Muscle layer of duodenum (tissue), 2 donors: ENCODE measurements at regions not wholly inside any gene's neighbourhood (a gene's known extent, or its start where the extent isn't known, plus 50 kb on each side); places are given as distances from the start of the nearest gene placed in this dataset.

Source experiments
- H3K27ac ChIP-seq: one replicate; pipeline ENCODE4 v1.7.0; 2013; ENCODE audit warnings: mild to moderate bottlenecking, low read length
- H3K27me3 ChIP-seq: one replicate; pipeline ENCODE4 v1.7.0; 2013; ENCODE audit warnings: low read depth, mild to moderate bottlenecking, control low read depth, low read length
- H3K36me3 ChIP-seq, 2 donors: one replicate each; pipeline ENCODE4 v1.7.0; 2013; ENCODE audit warnings: low read length in 2 of 2, control low read depth in 1 of 2, mild to moderate bottlenecking in 1 of 2; ENCODE audit not compliant: insufficient read depth in 2 of 2, control insufficient read depth in 1 of 2
- H3K4me1 ChIP-seq, 2 donors: one replicate each; pipeline ENCODE4 v1.7.0; 2013; ENCODE audit warnings: low read length in 2 of 2, mild to moderate bottlenecking in 2 of 2, control low read depth in 1 of 2, moderate library complexity in 1 of 2; ENCODE audit not compliant: insufficient read depth in 2 of 2, control insufficient read depth in 1 of 2
- H3K4me3 ChIP-seq, 2 donors: one replicate each; pipeline ENCODE4 v1.7.0; 2013; ENCODE audit warnings: low read length in 2 of 2, low read depth in 1 of 2, mild to moderate bottlenecking in 1 of 2
- H3K9me3 ChIP-seq, 2 donors: one replicate each; pipeline ENCODE4 v1.7.0; 2013; ENCODE audit warnings: low read length in 2 of 2, control low read depth in 1 of 2, mild to moderate bottlenecking in 1 of 2; ENCODE audit not compliant: control insufficient read depth in 1 of 2
- donor health status: healthy.

- Histone ChIP-seq H3K4me1 (no peaks in the 10 kb centered on the region), H3K36me3 (no peaks in the 10 kb centered on the region), H3K27ac (no peak overlapping the region), H3K4me3 (no peak overlapping the region), H3K27me3 (no peaks in the 10 kb centered on the region), H3K9me3 (no peaks in the 10 kb centered on the region)
Observed at GRCh38 chr9:107064378-107064777, 201.4 kb downstream of the ZNF462 start.

GRCh38 chr9:107065549-107065948, 202.6 kb downstream of the ZNF462 start:
- no peaks in the 10 kb centered on the region for H3K27me3 ChIP-seq
- H3K4me3 ChIP-seq: no peak overlapping the region
- no peaks in the 10 kb centered on the region for H3K36me3 ChIP-seq
- no peaks in the 10 kb centered on the region for H3K4me1 ChIP-seq
- H3K27ac ChIP-seq: no peak overlapping the region
- H3K9me3 ChIP-seq: no peaks in the 10 kb centered on the region

DNA sequence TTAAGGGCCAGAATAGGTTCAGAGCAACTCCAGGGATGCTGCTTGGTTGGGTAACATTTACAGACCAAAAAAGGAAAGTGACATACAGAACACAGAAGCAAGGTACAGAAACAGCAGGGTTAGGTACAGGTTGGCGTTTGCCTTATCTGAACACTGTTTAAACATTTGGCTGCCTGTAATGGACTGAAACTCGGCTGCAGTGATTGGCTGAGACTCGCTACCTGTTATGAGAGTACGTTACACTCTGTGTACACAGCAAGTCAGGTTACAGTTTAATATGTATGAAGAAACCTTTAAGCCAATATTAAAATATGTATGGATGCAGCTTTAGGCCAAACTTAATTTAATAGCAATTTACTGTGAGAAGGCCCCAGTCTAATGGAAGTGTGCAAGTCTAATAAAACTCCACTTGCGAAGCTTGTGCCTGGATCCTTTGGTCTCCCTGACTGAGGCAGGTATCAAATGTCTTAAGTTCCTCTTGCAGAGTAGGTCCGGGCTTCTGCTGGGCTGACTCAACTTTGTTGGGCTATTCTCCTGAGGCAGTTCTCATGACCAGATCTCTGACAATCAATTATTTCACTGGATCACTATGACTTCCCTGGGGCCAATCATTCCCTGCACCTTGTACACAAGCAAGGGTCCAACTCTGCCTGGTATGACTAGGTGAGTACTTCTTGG, 204.9 kb downstream of the ZNF462 start:
- no peak overlapping the region for H3K27ac ChIP-seq
- H3K27me3 ChIP-seq: no peaks in the 10 kb centered on the region
- H3K9me3 ChIP-seq: no peaks in the 10 kb centered on the region
- no peak overlapping the region for H3K4me3 ChIP-seq
- H3K36me3 ChIP-seq: no peaks in the 10 kb centered on the region
- no peaks in the 10 kb centered on the region for H3K4me1 ChIP-seq

DNA sequence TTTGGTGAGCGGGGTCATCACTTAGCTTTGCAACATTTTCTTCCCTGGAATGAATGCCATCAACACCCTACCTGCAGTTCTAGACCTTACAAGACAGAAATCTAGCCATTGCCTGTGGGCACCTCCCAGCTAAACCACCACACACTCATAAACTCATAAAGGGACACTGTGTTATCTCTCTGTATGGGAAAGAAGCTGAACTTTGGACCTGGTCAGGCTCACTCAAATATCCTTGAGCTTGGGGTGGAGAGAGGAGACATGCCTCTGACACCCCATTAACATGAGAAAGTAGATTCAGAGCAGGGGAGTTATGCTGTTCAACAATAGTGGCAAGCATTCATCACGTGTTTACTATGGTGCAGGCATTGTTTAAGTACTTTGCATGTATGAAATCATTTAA, 205.6 kb downstream of the ZNF462 start:
- H3K4me1 ChIP-seq: no peaks in the 10 kb centered on the region
- H3K27me3 ChIP-seq: no peaks in the 10 kb centered on the region
- no peak overlapping the region for H3K27ac ChIP-seq
- no peaks in the 10 kb centered on the region for H3K9me3 ChIP-seq
- H3K4me3 ChIP-seq: no peak overlapping the region
- H3K36me3 ChIP-seq: no peaks in the 10 kb centered on the region

- Histone ChIP-seq H3K4me1 (no peaks in the 10 kb centered on the region), H3K27me3 (no peaks in the 10 kb centered on the region), H3K9me3 (no peaks in the 10 kb centered on the region), H3K4me3 (no peak overlapping the region), H3K36me3 (no peaks in the 10 kb centered on the region), H3K27ac (no peak overlapping the region)
Observed at GRCh38 chr9:107070586-107070985, 207.6 kb downstream of the ZNF462 start.

DNA sequence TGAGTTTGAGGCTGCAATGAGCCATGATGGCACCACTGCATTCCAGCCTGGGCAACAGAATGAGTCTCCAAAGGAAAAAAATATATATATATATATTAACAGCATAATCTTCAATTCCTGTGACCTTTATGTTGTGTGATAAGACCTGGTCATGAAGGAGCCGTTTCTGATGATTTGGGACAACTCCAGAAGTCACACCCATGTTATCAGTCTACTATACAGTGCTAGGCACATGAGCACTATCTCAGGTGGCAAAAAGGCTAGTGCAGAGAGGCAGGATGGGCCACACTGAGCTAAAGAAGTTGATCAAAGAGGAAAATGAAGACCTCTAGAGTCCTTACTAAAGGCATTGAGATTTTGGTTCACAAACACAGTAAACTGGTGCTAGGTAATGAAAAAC, 205.0 kb upstream of the RAD23B start:
- Histone ChIP-seq H3K4me3 (no peak overlapping the region), H3K9me3 (no peaks in the 10 kb centered on the region), H3K27me3 (no peaks in the 10 kb centered on the region), H3K4me1 (no peaks in the 10 kb centered on the region), H3K36me3 (no peaks in the 10 kb centered on the region), H3K27ac (no peak overlapping the region)

GRCh38 chr9:107079589-107079988, 203.5 kb upstream of the RAD23B start:
- no peak overlapping the region for H3K27ac ChIP-seq
- no peak overlapping the region for H3K4me3 ChIP-seq
- no peaks in the 10 kb centered on the region for H3K36me3 ChIP-seq
- no peaks in the 10 kb centered on the region for H3K27me3 ChIP-seq
- no peaks in the 10 kb centered on the region for H3K4me1 ChIP-seq
- H3K9me3 ChIP-seq: no peaks in the 10 kb centered on the region

DNA sequence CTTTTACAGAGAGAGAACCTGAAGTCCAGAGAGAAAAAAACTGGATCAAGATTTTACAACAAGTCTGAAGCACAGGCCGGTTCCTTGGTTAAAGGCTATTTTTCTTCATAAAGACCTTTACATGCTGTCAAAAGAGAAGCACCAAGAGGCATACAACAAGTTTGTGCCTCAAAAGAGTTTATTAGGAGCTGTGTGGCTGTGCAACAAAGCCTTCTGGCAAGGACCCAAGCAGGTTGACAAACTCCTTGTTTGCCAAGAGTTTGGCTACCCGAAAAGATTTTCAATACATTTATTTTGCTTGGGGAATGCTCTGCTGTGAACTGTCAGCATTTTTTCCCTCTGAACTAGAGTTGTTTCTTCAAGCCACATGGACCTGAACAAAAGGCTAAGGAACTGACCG, 202.9 kb upstream of the RAD23B start:
- Histone ChIP-seq H3K4me1 (no peaks in the 10 kb centered on the region), H3K4me3 (no peak overlapping the region), H3K27me3 (no peaks in the 10 kb centered on the region), H3K27ac (no peak overlapping the region), H3K36me3 (no peaks in the 10 kb centered on the region), H3K9me3 (no peaks in the 10 kb centered on the region)

DNA sequence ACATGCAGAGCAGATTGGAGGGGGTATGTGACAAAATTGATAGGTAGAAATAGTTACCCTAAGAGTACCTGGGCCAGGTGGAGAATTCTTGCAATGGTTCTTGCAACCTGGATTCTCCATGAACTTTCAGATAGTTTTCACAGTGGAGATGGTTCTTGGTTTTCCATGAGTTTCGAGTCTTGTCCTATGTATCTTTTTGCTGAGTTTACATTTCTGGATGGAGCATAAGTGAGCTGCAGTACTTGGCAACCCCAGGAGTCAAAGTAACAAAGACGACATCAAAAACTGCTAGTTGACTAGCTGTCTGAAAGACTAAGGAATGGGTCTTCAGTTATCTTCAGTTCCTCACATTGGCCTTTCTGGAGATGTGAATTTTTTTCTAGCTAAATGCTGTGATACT, 196.6 kb upstream of the RAD23B start:
- Histone ChIP-seq H3K4me1 (no peaks in the 10 kb centered on the region), H3K9me3 (no peaks in the 10 kb centered on the region), H3K27me3 (no peaks in the 10 kb centered on the region), H3K4me3 (no peak overlapping the region), H3K27ac (no peak overlapping the region), H3K36me3 (no peaks in the 10 kb centered on the region)

DNA sequence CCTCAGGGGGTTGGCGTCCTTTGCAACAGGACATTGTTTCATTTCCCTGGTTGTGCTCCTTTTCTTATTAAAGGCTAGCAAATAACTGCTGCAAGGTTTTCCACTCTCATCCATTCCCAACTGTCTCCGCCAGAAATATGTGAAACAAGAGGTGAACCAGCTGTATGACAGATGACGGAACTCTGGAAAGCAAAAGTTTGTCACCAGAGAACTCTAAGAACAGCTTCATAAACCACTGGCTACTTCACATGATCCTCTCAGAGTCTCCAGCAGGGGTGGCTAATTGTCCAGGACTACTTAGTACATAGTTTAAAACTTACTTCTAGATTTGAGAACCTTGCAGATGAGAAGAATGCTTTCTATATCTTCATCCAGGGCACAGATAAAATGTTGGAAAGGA, 195.9 kb upstream of the RAD23B start:
- Histone ChIP-seq H3K36me3 (no peaks in the 10 kb centered on the region), H3K4me3 (no peak overlapping the region), H3K27me3 (no peaks in the 10 kb centered on the region), H3K27ac (no peak overlapping the region), H3K9me3 (no peaks in the 10 kb centered on the region), H3K4me1 (no peaks in the 10 kb centered on the region)

DNA sequence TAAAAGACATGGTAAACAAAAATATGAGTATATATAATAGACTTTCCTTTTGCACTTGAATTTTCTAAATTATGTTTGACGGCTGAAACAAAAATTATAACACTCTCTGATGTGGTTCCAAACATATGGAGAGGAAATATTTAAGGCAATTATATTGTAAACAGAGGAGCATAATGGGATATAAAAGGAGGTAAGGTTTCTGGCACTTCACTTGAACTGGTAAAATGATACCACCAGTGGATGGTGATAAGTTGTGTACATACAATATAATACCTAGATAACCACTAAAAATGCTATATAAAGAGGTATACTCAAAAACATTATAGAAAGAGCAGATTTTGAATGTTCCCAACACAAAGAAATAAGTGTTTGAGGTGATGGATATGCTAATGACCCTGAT, 192.9 kb upstream of the RAD23B start:
- Histone ChIP-seq H3K9me3 (no peaks in the 10 kb centered on the region), H3K4me1 (no peaks in the 10 kb centered on the region), H3K36me3 (no peaks in the 10 kb centered on the region), H3K27ac (no peak overlapping the region), H3K27me3 (no peaks in the 10 kb centered on the region), H3K4me3 (no peak overlapping the region)

DNA sequence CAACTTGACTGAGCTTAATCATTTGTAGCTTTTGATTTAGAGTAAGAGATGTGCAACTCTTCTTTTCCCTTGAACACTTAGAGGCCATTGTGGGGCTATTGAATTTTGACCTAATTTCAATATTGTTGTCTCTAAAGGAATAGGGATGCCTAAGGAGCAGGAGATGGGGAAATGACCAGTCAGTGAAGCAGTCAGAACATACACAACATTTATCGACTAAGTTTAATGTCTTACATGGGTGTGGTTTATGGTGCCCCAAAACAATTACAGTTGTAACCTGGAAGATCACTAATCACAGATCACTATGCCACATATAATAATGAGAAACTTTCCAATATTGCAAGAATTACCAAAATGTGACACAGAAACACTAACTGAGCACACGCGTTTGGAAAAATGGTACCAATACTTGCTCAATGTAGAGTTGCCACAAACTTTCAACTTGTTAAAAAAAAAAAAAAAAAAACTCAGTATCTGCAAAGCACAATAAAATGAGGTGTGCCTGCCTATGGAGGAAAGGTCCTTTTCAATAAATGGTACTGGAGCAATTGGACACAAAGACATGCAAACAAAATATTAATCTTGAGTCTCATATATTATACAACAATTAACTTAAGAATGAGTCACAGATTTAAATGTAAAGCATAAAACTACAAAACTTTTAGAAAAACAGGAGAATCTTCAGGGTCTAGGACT, 189.6 kb upstream of the RAD23B start:
- no peaks in the 10 kb centered on the region for H3K36me3 ChIP-seq
- H3K4me1 ChIP-seq: no peaks in the 10 kb centered on the region
- no peak overlapping the region for H3K4me3 ChIP-seq
- no peaks in the 10 kb centered on the region for H3K27me3 ChIP-seq
- no peak overlapping the region for H3K27ac ChIP-seq
- H3K9me3 ChIP-seq: no peaks in the 10 kb centered on the region
